Peyer's patch (tissue), 4 donors: ENCODE measurements at regions not wholly inside any gene's neighbourhood (a gene's known extent, or its start where the extent isn't known, plus 50 kb on each side); places are given as distances from the start of the nearest gene placed in this dataset.

Source experiments
- POLR2A ChIP-seq, 2 donors: fragments of 450-650 bp; IDR thresholded peaks; one replicate each; pipeline ENCODE4 v1.5.1; 2017; ENCODE audit warnings: antibody characterized with exemption in 2 of 2, mild to moderate bottlenecking in 2 of 2, moderate library complexity in 2 of 2
- TF ChIP-seq, protein P1 (sequence below), 6 experiments: fragments of 450-650 bp in 4 of 6; fragments of 200-600 bp in 2 of 6; sonication (generic) in 1 of 6; IDR thresholded peaks; one replicate each; pipeline ENCODE4 v1.5.1; 2017 to 2019; ENCODE audit warnings: antibody characterized with exemption in 6 of 6, mild to moderate bottlenecking in 3 of 6, moderate library complexity in 1 of 6

- TF ChIP-seq, protein P1, sequence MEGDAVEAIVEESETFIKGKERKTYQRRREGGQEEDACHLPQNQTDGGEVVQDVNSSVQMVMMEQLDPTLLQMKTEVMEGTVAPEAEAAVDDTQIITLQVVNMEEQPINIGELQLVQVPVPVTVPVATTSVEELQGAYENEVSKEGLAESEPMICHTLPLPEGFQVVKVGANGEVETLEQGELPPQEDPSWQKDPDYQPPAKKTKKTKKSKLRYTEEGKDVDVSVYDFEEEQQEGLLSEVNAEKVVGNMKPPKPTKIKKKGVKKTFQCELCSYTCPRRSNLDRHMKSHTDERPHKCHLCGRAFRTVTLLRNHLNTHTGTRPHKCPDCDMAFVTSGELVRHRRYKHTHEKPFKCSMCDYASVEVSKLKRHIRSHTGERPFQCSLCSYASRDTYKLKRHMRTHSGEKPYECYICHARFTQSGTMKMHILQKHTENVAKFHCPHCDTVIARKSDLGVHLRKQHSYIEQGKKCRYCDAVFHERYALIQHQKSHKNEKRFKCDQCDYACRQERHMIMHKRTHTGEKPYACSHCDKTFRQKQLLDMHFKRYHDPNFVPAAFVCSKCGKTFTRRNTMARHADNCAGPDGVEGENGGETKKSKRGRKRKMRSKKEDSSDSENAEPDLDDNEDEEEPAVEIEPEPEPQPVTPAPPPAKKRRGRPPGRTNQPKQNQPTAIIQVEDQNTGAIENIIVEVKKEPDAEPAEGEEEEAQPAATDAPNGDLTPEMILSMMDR (IDR thresholded peaks at IDR 0.05) = no peak
- TF ChIP-seq POLR2A (IDR thresholded peaks at IDR 0.05) = no peak
Measured at GRCh38 chr15:62946940-62947339, 95.6 kb upstream of the TPM1 start.
